ENCODE measurements at regions not wholly inside any gene's neighbourhood (a gene's known extent, or its start where the extent isn't known, plus 50 kb on each side); places are given as distances from the start of the nearest gene placed in this dataset.

DNA sequence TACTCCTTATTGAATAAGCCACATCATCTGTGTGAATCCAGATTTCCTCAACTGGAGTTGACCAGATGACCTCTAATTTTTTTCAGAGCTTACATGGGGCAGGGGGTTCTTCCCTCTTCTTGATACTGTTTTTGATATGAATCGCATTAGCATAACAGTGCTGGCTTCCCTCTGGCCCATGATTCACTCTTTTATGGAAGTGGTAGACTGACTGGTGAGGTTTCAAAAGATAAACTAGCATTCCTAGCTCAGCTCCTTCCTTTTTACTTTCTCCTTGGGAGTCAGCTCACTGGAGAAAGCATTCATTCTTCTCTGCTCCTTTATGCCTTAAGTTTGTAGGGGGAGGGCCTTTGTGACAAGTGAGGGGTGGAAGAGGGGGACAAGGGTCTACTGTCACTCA is 161.0 kb upstream of the FGF13 start:
- TF ChIP-seq, protein P1, sequence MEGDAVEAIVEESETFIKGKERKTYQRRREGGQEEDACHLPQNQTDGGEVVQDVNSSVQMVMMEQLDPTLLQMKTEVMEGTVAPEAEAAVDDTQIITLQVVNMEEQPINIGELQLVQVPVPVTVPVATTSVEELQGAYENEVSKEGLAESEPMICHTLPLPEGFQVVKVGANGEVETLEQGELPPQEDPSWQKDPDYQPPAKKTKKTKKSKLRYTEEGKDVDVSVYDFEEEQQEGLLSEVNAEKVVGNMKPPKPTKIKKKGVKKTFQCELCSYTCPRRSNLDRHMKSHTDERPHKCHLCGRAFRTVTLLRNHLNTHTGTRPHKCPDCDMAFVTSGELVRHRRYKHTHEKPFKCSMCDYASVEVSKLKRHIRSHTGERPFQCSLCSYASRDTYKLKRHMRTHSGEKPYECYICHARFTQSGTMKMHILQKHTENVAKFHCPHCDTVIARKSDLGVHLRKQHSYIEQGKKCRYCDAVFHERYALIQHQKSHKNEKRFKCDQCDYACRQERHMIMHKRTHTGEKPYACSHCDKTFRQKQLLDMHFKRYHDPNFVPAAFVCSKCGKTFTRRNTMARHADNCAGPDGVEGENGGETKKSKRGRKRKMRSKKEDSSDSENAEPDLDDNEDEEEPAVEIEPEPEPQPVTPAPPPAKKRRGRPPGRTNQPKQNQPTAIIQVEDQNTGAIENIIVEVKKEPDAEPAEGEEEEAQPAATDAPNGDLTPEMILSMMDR (IDR thresholded peaks at IDR 0.05): no peak
- no peak for TF ChIP-seq EZH2 (IDR thresholded peaks at IDR 0.05)
